ENCODE measurements at regions not wholly inside any gene's neighbourhood (a gene's known extent, or its start where the extent isn't known, plus 50 kb on each side); places are given as distances from the start of the nearest gene placed in this dataset.

DNA sequence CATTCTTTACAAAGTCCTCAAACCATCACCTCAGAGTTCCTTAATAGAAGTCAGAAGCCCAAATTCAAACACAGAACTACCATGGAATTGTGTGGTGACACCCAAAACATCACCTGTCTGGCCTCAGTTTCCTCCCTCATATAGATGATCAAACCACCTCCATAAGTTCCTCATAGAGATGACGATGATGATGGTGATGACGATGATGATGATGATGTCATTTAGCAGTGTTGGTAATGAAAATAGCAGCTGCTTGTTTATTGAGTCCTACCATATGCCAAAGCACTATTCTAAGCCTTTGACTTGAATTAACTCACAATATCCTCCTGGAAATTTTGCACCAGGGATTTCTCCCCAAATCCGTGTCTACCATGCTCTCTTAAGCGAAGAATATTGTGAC is 139.9 kb downstream of the PROX1 start:
- TF ChIP-seq EP300 (IDR thresholded peaks at IDR 0.05; ENCODE audit: borderline replicate concordance) (no peak), NFIC (IDR thresholded peaks at IDR 0.05) (no peak), YY1 (IDR thresholded peaks at IDR 0.05; ENCODE audit: low read depth) (no peak), ZBTB7A (IDR thresholded peaks at IDR 0.05; ENCODE audit: low read depth) (no peak)
- TF ChIP-seq, protein P1, sequence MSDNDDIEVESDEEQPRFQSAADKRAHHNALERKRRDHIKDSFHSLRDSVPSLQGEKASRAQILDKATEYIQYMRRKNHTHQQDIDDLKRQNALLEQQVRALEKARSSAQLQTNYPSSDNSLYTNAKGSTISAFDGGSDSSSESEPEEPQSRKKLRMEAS (IDR thresholded peaks at IDR 0.05): no peak
